Type B pancreatic cell (in vitro differentiated cells): ENCODE measurements at regions not wholly inside any gene's neighbourhood (a gene's known extent, or its start where the extent isn't known, plus 50 kb on each side); places are given as distances from the start of the nearest gene placed in this dataset. TPM values are rescaled to one million over a fixed set of nuclear protein-coding genes. Genes with fewer than 3 reads are reported as not detected.
A peak's percentile ranks its signal among the peaks of the same experiment; 100 is the strongest.

Source experiments
- DNase-seq: peaks from one replicate; pipeline ENCODE4 v3.0.0; 2021; ENCODE audit warnings: mixed read lengths; ENCODE audit not compliant: unreplicated experiment; ENCODE audit errors: extremely low spot score
- H3K27ac Mint-ChIP-seq: 2 replicates; pipeline ENCODE4 v1.8.0; 2021; ENCODE audit warnings: mild to moderate bottlenecking, mixed read lengths
- H3K27me3 Mint-ChIP-seq: 2 replicates; pipeline ENCODE4 v1.8.0; 2021; ENCODE audit warnings: mixed read lengths
- H3K36me3 Mint-ChIP-seq: 2 replicates; pipeline ENCODE4 v1.8.0; 2021; ENCODE audit warnings: mixed read lengths
- H3K4me1 Mint-ChIP-seq: one replicate; pipeline ENCODE4 v1.8.0; 2021; ENCODE audit warnings: mixed read lengths; ENCODE audit not compliant: unreplicated experiment
- H3K4me3 Mint-ChIP-seq: 2 replicates; pipeline ENCODE4 v1.8.0; 2021; ENCODE audit warnings: mild to moderate bottlenecking, mixed read lengths
- H3K9me3 Mint-ChIP-seq: 2 replicates; pipeline ENCODE4 v1.8.0; 2021; ENCODE audit warnings: mixed read lengths
- microRNA-seq: library from miRNA; unstranded; fragments of <30 nt; microRNA quantifications from one replicate; pipeline ENCODE4, GENCODE V29; 2020
- TF ChIP-seq, protein P1 (sequence below): fragments of 200-600 bp; sonication (generic); conservative IDR thresholded peaks from 2 replicates; pipeline ENCODE4 v1.5.0; 2021; ENCODE audit warnings: antibody characterized with exemption, mild to moderate bottlenecking

DNA sequence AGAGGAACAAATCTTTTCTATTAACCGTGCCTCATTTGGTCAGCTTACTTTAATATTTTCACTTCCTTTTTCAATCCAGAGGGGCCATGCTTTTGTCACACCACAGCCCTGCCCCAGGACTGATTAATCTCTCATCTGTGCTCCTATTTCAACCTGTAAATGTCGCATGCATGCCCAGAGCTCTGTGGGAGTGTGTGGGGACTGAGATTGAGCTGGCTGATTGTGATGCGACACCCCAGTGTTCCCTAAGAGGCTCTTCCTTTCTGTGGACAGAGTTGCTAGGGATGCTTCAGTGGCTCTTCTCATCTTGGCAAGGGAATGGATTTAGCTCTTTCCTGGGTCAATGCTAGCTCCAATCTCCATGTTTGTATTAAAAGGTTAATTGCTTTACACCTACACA lies 249.6 kb downstream of the TDRD3 start:
- Mint-ChIP-seq H3K9me3 (no peaks in the 10 kb centered on the region), H3K27me3 (no peaks in the 10 kb centered on the region), H3K27ac (no peak overlapping the region), H3K4me3 (no peak overlapping the region), H3K4me1 (no peaks in the 10 kb centered on the region), H3K36me3 (no peaks in the 10 kb centered on the region)
- TF ChIP-seq, protein P1, sequence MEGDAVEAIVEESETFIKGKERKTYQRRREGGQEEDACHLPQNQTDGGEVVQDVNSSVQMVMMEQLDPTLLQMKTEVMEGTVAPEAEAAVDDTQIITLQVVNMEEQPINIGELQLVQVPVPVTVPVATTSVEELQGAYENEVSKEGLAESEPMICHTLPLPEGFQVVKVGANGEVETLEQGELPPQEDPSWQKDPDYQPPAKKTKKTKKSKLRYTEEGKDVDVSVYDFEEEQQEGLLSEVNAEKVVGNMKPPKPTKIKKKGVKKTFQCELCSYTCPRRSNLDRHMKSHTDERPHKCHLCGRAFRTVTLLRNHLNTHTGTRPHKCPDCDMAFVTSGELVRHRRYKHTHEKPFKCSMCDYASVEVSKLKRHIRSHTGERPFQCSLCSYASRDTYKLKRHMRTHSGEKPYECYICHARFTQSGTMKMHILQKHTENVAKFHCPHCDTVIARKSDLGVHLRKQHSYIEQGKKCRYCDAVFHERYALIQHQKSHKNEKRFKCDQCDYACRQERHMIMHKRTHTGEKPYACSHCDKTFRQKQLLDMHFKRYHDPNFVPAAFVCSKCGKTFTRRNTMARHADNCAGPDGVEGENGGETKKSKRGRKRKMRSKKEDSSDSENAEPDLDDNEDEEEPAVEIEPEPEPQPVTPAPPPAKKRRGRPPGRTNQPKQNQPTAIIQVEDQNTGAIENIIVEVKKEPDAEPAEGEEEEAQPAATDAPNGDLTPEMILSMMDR: no peak
- no peak for DNase-seq

DNA sequence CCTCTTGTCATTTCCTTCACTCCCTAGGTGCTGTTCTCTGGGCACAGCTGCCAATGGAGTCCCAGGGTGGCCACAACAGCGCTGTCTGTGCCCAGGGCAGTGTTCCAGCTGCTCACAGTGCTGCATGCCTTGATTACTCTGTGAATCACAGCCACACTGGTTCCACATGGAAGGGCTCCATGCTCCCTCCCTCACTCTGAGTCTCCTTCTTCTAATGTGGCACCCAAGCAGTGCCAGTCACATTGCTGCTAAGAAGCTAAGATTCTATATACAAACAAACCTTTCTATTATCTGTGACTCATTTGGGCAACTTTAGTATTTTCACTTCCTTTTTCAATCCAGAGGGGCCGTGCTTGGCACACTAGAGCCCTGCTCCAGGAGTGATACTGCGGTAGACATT lies 248.7 kb downstream of the TDRD3 start:
- no peaks in the 10 kb centered on the region for H3K36me3 Mint-ChIP-seq
- no peak for DNase-seq
- no peaks in the 10 kb centered on the region for H3K9me3 Mint-ChIP-seq
- no peak overlapping the region for H3K4me3 Mint-ChIP-seq
- TF ChIP-seq, protein P1: no peak
- no peak overlapping the region for H3K27ac Mint-ChIP-seq
- H3K27me3 Mint-ChIP-seq: no peaks in the 10 kb centered on the region
- no peaks in the 10 kb centered on the region for H3K4me1 Mint-ChIP-seq

DNA sequence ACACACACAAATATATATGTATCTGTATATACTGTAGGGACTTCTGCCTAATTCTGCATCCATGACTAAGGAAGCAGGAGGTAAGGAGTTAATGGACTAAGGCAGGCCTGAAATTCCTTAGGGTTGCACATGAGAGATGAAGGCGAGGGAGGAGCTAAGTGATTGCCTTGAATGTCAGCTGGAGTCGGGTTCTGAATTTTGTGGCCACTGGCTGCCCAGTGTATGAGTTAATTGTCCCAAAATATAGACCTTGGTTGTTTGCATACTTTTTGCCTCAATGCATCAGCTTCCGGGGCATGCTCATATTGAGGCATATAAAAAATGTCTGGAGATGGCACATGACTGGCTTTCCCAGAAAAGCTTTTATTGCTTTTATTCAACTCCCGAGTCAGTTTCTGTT lies 245.5 kb downstream of the TDRD3 start:
- TF ChIP-seq, protein P1: no peak
- no peaks in the 10 kb centered on the region for H3K27me3 Mint-ChIP-seq
- no peaks in the 10 kb centered on the region for H3K4me1 Mint-ChIP-seq
- H3K27ac Mint-ChIP-seq: no peak overlapping the region
- DNase-seq: no peak
- no peaks in the 10 kb centered on the region for H3K36me3 Mint-ChIP-seq
- no peaks in the 10 kb centered on the region for H3K9me3 Mint-ChIP-seq
- H3K4me3 Mint-ChIP-seq: no peak overlapping the region

DNA sequence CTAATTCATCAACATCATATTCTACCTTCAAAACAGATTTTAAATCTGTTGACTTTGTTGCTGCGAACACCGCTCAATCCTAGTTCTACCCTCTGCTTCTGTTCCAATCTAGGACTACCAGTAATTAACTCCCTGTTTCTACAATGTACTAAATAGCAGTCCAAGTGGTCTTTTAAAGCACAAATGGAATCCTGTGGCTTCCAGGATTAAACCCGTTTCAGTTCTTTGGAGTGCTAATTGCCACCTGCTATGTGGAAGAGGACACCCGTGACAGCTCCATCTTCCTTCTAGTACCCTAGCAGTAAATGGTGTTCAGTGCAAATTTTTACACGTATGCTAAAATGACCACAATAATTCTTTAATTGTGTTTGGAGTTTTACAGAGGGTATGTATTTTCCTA lies 232.1 kb downstream of the TDRD3 start:
- DNase-seq: no peak
- no peaks in the 10 kb centered on the region for H3K4me1 Mint-ChIP-seq
- H3K4me3 Mint-ChIP-seq: no peak overlapping the region
- TF ChIP-seq, protein P1: no peak
- no peak overlapping the region for H3K27ac Mint-ChIP-seq
- peaks cover 4% of the 10 kb centered on the region for H3K27me3 Mint-ChIP-seq
- no peaks in the 10 kb centered on the region for H3K36me3 Mint-ChIP-seq
- no peaks in the 10 kb centered on the region for H3K9me3 Mint-ChIP-seq

DNA sequence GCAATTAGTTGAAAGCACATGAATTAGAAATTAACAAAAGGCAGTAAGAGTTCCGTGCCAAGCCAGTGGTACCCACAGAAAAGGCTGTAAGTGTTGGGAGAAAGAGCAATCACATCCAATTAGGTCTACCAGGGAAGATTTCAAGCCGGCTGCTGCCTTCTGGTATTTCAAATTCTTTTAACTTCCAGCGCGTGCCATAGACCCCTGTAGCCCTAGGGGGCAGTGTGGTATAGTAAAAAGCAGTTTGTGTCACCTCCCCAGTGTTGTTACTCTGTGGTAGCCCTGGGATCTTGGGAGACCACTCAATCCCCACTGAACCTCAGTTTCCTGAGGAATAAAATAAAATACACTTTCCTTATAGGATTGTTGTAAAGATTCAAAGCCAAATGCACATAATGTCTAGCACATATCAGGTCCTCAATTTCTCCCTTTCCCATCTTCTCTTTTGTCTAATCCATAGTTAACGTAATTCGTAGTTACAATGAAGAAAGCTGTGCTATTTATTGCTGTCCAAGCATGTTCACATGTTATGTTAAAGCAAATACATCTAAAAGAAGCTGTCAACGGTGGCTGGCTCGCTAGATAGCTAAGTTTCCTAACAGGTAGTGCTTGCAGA lies 230.2 kb downstream of the TDRD3 start:
- Mint-ChIP-seq H3K4me1 (no peaks in the 10 kb centered on the region), H3K9me3 (no peaks in the 10 kb centered on the region), H3K36me3 (no peaks in the 10 kb centered on the region), H3K27ac (no peak overlapping the region), H3K4me3 (no peak overlapping the region), H3K27me3 (peaks cover 4% of the 10 kb centered on the region)
- TF ChIP-seq, protein P1: peak; percentile 86
- DNase-seq: no peak

Small RNA genes lying in the stretch of these regions (microRNA-seq; reads per million reads assigned to microRNA genes)
- gene MIR3169: not detected
